ENCODE measurements at regions not wholly inside any gene's neighbourhood (a gene's known extent, or its start where the extent isn't known, plus 50 kb on each side); places are given as distances from the start of the nearest gene placed in this dataset.

DNA sequence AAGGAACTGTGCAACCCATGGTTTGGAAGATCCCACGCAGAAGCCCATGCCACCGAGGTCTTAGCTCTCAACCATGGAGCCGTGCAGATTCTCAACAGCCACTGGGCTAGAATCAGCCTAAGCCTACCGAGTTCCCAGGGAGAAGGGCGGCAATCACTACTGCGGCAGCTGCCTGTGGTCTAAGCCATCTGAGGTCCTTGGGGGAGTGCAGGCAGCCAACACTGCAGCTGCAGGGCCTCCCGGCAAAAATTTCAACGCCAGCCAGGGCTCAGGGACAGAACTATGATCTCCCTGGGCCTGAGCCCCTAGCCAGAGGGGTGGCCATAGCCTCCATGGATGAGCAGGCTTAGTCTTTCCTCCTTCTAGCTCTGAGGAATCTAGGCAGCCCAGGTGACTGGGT is 156.8 kb upstream of the CLEC14A start:
- no peaks in the 10 kb centered on the region for H4K20me1 ChIP-seq (ENCODE audit: insufficient read depth)
- H2AFZ ChIP-seq: no peak overlapping the region
- no peaks in the 10 kb centered on the region for H3K4me1 ChIP-seq (replicated peaks; ENCODE audit: insufficient read depth)
- no peaks in the 10 kb centered on the region for H3K27me3 ChIP-seq (ENCODE audit: insufficient read depth, low read depth)
- H3K4me2 ChIP-seq: no peak overlapping the region
- CTCF ChIA-PET: no interaction called here
- no peak for DNase-seq
- H3K4me3 ChIP-seq: no peak overlapping the region
- intact Hi-C loops (cut with micrococcal nuclease; ENCODE audit: unreplicated experiment): no loop called here
- no peak overlapping the region for H3K27ac ChIP-seq
- TF ChIP-seq EZH2 (IDR thresholded peaks at IDR 0.05; ENCODE audit: low read depth): no peak
- TF ChIP-seq, protein P1, sequence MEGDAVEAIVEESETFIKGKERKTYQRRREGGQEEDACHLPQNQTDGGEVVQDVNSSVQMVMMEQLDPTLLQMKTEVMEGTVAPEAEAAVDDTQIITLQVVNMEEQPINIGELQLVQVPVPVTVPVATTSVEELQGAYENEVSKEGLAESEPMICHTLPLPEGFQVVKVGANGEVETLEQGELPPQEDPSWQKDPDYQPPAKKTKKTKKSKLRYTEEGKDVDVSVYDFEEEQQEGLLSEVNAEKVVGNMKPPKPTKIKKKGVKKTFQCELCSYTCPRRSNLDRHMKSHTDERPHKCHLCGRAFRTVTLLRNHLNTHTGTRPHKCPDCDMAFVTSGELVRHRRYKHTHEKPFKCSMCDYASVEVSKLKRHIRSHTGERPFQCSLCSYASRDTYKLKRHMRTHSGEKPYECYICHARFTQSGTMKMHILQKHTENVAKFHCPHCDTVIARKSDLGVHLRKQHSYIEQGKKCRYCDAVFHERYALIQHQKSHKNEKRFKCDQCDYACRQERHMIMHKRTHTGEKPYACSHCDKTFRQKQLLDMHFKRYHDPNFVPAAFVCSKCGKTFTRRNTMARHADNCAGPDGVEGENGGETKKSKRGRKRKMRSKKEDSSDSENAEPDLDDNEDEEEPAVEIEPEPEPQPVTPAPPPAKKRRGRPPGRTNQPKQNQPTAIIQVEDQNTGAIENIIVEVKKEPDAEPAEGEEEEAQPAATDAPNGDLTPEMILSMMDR (conservative IDR thresholded peaks at IDR 0.05): no peak
- H3K36me3 ChIP-seq (ENCODE audit: low read depth): no peaks in the 10 kb centered on the region
- H3K9me2 ChIP-seq (ENCODE audit: insufficient read depth): no peaks in the 10 kb centered on the region
- no peaks in the 10 kb centered on the region for H3K79me2 ChIP-seq (ENCODE audit: low read depth)
- no peaks in the 10 kb centered on the region for H3F3A ChIP-seq (ENCODE audit: insufficient read depth, low read depth)
- BruUV-seq (replicated peaks): no TSS peak
- no peaks in the 10 kb centered on the region for H3K9me3 ChIP-seq (ENCODE audit: insufficient read depth, low read depth)
- POLR2A ChIA-PET (ENCODE audit: unreplicated experiment): no interaction called here

DNA sequence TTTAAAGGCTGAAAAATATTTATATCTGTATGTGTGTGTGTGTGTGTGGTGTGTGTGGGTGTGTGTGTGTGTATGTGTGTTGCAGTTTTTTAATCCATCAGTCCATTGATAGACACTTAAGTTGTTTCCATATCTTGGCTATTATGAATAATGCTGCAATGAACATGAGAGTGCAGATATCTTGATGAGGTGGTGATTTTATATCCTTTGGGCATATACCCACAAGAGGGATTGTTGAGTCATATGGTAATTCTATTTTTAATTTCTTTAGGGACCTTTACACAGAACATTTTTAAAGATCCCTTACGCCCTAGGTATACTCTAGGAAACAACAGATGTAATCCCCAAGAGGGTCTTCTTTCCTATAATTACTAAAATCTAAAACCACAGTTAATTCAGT is 154.5 kb upstream of the CLEC14A start:
- H3K9me3 ChIP-seq (ENCODE audit: insufficient read depth, low read depth): no peaks in the 10 kb centered on the region
- no peaks in the 10 kb centered on the region for H3K27me3 ChIP-seq (ENCODE audit: insufficient read depth, low read depth)
- no TSS peak for BruUV-seq (replicated peaks)
- H3K4me2 ChIP-seq: no peak overlapping the region
- no peak for DNase-seq
- TF ChIP-seq, protein P1 (conservative IDR thresholded peaks at IDR 0.05): no peak
- no peak for TF ChIP-seq EZH2 (IDR thresholded peaks at IDR 0.05; ENCODE audit: low read depth)
- H3K9me2 ChIP-seq (ENCODE audit: insufficient read depth): no peaks in the 10 kb centered on the region
- intact Hi-C loops (cut with micrococcal nuclease; ENCODE audit: unreplicated experiment): no loop called here
- CTCF ChIA-PET: no interaction called here
- H3K27ac ChIP-seq: no peak overlapping the region
- H3K4me3 ChIP-seq: no peak overlapping the region
- H3K4me1 ChIP-seq (replicated peaks; ENCODE audit: insufficient read depth): no peaks in the 10 kb centered on the region
- H4K20me1 ChIP-seq (ENCODE audit: insufficient read depth): no peaks in the 10 kb centered on the region
- POLR2A ChIA-PET (ENCODE audit: unreplicated experiment): no interaction called here
- H2AFZ ChIP-seq: no peak overlapping the region
- no peaks in the 10 kb centered on the region for H3K79me2 ChIP-seq (ENCODE audit: low read depth)
- no peaks in the 10 kb centered on the region for H3F3A ChIP-seq (ENCODE audit: insufficient read depth, low read depth)
- no peaks in the 10 kb centered on the region for H3K36me3 ChIP-seq (ENCODE audit: low read depth)

DNA sequence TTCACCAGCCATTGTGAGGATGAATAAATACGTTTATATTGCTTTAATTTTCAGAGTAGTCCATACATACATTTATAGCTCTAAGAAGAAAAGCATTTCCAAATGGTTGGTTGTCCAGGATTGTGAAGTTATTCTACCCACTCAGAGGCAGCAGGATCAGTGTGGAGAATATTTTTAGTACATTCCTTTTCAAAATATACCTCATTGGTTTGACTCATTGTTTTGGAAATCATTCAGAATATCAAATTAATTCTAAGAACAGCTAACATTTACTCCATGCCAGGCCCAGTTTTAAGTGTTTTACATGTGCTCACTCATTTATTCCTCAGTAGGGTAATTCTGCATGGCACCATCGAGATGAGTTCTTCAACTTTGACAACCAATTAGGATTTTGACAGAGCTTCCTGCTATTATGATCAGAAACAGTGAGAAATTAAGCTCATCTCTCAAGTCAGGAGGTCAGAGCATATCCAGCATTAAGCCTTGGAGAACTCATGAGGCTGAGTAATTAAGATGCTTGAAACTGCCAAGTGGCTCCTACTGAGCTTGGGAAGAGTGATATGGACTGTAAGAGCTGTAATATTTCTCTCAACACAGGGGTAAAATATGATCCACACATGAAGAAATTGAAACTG is 153.3 kb upstream of the CLEC14A start:
- no peaks in the 10 kb centered on the region for H3K9me2 ChIP-seq (ENCODE audit: insufficient read depth)
- no peak for DNase-seq
- TF ChIP-seq, protein P1 (conservative IDR thresholded peaks at IDR 0.05): no peak
- no peak for TF ChIP-seq EZH2 (IDR thresholded peaks at IDR 0.05; ENCODE audit: low read depth)
- H3K27me3 ChIP-seq (ENCODE audit: insufficient read depth, low read depth): no peaks in the 10 kb centered on the region
- H3K9me3 ChIP-seq (ENCODE audit: insufficient read depth, low read depth): no peaks in the 10 kb centered on the region
- H3K4me3 ChIP-seq: no peak overlapping the region
- H3F3A ChIP-seq (ENCODE audit: insufficient read depth, low read depth): no peaks in the 10 kb centered on the region
- intact Hi-C loops (cut with micrococcal nuclease; ENCODE audit: unreplicated experiment): no loop called here
- no TSS peak for BruUV-seq (replicated peaks)
- no peak overlapping the region for H3K27ac ChIP-seq
- POLR2A ChIA-PET (ENCODE audit: unreplicated experiment): no interaction called here
- H4K20me1 ChIP-seq (ENCODE audit: insufficient read depth): no peaks in the 10 kb centered on the region
- CTCF ChIA-PET: no interaction called here
- H3K79me2 ChIP-seq (ENCODE audit: low read depth): no peaks in the 10 kb centered on the region
- no peaks in the 10 kb centered on the region for H3K36me3 ChIP-seq (ENCODE audit: low read depth)
- H3K4me2 ChIP-seq: no peak overlapping the region
- no peak overlapping the region for H2AFZ ChIP-seq
- H3K4me1 ChIP-seq (replicated peaks; ENCODE audit: insufficient read depth): no peaks in the 10 kb centered on the region
